SK-N-SH treated with all-trans-retinoic acid at 6 μM for 48 hours (cell line): ENCODE measurements at regions not wholly inside any gene's neighbourhood (a gene's known extent, or its start where the extent isn't known, plus 50 kb on each side); places are given as distances from the start of the nearest gene placed in this dataset.

Experiments used
- ARNTL ChIP-seq: fragments of 450-650 bp; formaldehyde crosslinking; IDR thresholded peaks from 2 replicates; pipeline ENCODE4 v1.5.0; 2020; ENCODE audit warnings: low read depth, mild to moderate bottlenecking, moderate library complexity, borderline replicate concordance
- CREB5 ChIP-seq: fragments of 250-450 bp; sonication (Bioruptor Pico); IDR thresholded peaks from 2 replicates; pipeline ENCODE4 v1.5.1; 2020; ENCODE audit warnings: low read depth, mild to moderate bottlenecking, moderate library complexity
- CSDC2 ChIP-seq: fragments of 250-450 bp; sonication (Bioruptor Pico); IDR thresholded peaks from 2 replicates; pipeline ENCODE4 v1.5.0; 2020; ENCODE audit warnings: mild to moderate bottlenecking, moderate library complexity
- OSR1 ChIP-seq: fragments of 250-450 bp; sonication (Bioruptor Pico); IDR thresholded peaks from 2 replicates; pipeline ENCODE4 v1.8.0; 2022; ENCODE audit warnings: moderate library complexity, mild to moderate bottlenecking, inconsistent platforms
- PATZ1 ChIP-seq: fragments of 250-450 bp; sonication (Bioruptor Pico); IDR thresholded peaks from 2 replicates; pipeline ENCODE4 v1.8.0; 2020; ENCODE audit warnings: mild to moderate bottlenecking, moderate library complexity, borderline replicate concordance
- POU6F1 ChIP-seq: fragments of 250-450 bp; sonication (Bioruptor Pico); IDR thresholded peaks from 2 replicates; pipeline ENCODE4 v1.8.0; 2021; ENCODE audit warnings: low read depth, mild to moderate bottlenecking, moderate library complexity, borderline replicate concordance
- RARB ChIP-seq: fragments of 250-450 bp; sonication (Bioruptor Pico); IDR thresholded peaks from 2 replicates; pipeline ENCODE4 v1.8.0; 2021; ENCODE audit warnings: mild to moderate bottlenecking, moderate library complexity
- SNAI2 ChIP-seq: fragments of 250-450 bp; sonication (Bioruptor Pico); IDR thresholded peaks from 2 replicates; pipeline ENCODE4 v1.5.0; 2020; ENCODE audit warnings: mild to moderate bottlenecking, moderate library complexity
- TSHZ2 ChIP-seq: fragments of 250-450 bp; sonication (Bioruptor Pico); IDR thresholded peaks from 2 replicates; pipeline ENCODE4 v1.5.0; 2020; ENCODE audit warnings: mild to moderate bottlenecking, moderate library complexity
- ZC3H10 ChIP-seq: fragments of 250-450 bp; sonication (Bioruptor Pico); IDR thresholded peaks from 2 replicates; pipeline ENCODE4 v1.5.1; 2021; ENCODE audit warnings: mild to moderate bottlenecking, moderate library complexity
- ZFP3 ChIP-seq: fragments of 250-450 bp; sonication (Bioruptor Pico); IDR thresholded peaks from 2 replicates; pipeline ENCODE4 v1.5.0; 2020; ENCODE audit warnings: mild to moderate bottlenecking, moderate library complexity
- ZFP30 ChIP-seq: fragments of 450-650 bp; formaldehyde crosslinking; IDR thresholded peaks from 2 replicates; pipeline ENCODE4 v1.5.0; 2022; ENCODE audit warnings: mild to moderate bottlenecking, moderate library complexity

GRCh38 chr2:236956641-236957040 lies 129.0 kb upstream of the COPS8 start:
- TF ChIP-seq CREB5 (no peak), ZFP30 (CRISPR knock-in tag) (no peak), ZFP3 (CRISPR knock-in tag) (no peak), PATZ1 (no peak), ARNTL (CRISPR knock-in tag) (no peak), RARB (CRISPR knock-in tag) (no peak), POU6F1 (CRISPR knock-in tag) (no peak), CSDC2 (CRISPR knock-in tag) (no peak), TSHZ2 (CRISPR knock-in tag) (no peak), ZC3H10 (CRISPR knock-in tag) (no peak), SNAI2 (CRISPR knock-in tag) (no peak), OSR1 (CRISPR knock-in tag) (no peak)
